ENCODE measurements at regions not wholly inside any gene's neighbourhood (a gene's known extent, or its start where the extent isn't known, plus 50 kb on each side); places are given as distances from the start of the nearest gene placed in this dataset.
"Not testable (repeated sequence)": the region's sequence is repeated elsewhere in the genome, so short reads cannot be mapped to it uniquely, and the experiment has no call there.

DNA sequence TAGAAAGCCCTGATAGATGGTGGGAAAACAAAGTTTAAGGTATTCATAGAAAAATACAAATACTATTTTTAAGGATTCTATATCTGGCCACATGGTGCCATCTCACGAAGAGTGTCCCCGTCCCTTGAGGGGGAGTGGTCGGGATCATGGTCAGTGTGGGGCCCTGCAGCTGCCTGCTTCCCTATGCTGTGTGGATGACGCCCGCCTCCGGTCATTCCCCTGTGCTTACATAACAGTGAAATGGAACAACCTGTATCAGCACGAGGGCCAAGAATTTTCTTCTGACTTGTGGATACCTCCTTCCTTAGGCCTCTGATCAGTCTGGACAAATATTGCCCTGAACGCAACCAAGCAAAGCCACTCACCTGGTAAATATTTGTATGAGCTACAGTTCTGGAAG lies 2724.1 kb upstream of the TPTE start:
- H3K4me1 Mint-ChIP-seq; POLR2A ChIA-PET; CTCF ChIA-PET; H3K27ac Mint-ChIP-seq; H3K9me3 Mint-ChIP-seq; H3K27me3 Mint-ChIP-seq; H3K36me3 Mint-ChIP-seq (ENCODE audit: low read depth); DNase-seq; H3K4me3 Mint-ChIP-seq: not testable (repeated sequence)

GRCh38 chr21:7798446-7798845 lies 2722.9 kb upstream of the TPTE start:
- H3K27me3 Mint-ChIP-seq; H3K27ac Mint-ChIP-seq; H3K36me3 Mint-ChIP-seq (ENCODE audit: low read depth); DNase-seq; POLR2A ChIA-PET; H3K4me1 Mint-ChIP-seq; H3K4me3 Mint-ChIP-seq; H3K9me3 Mint-ChIP-seq; CTCF ChIA-PET: not testable (repeated sequence)

GRCh38 chr21:7799697-7800096 lies 2721.7 kb upstream of the TPTE start:
- H3K27me3 Mint-ChIP-seq; H3K36me3 Mint-ChIP-seq (ENCODE audit: low read depth); H3K9me3 Mint-ChIP-seq; H3K4me3 Mint-ChIP-seq; DNase-seq; POLR2A ChIA-PET; CTCF ChIA-PET; H3K27ac Mint-ChIP-seq; H3K4me1 Mint-ChIP-seq: not testable (repeated sequence)

- POLR2A ChIA-PET; H3K9me3 Mint-ChIP-seq; H3K4me3 Mint-ChIP-seq; CTCF ChIA-PET; H3K27ac Mint-ChIP-seq; H3K4me1 Mint-ChIP-seq; H3K27me3 Mint-ChIP-seq; H3K36me3 Mint-ChIP-seq (ENCODE audit: low read depth); DNase-seq: not testable (repeated sequence)
Observed at GRCh38 chr21:7813475-7813874, 2707.9 kb upstream of the TPTE start.

- H3K27me3 Mint-ChIP-seq; DNase-seq; H3K36me3 Mint-ChIP-seq (ENCODE audit: low read depth); H3K27ac Mint-ChIP-seq; H3K4me3 Mint-ChIP-seq; CTCF ChIA-PET; H3K9me3 Mint-ChIP-seq; POLR2A ChIA-PET; H3K4me1 Mint-ChIP-seq: not testable (repeated sequence)
Observed at GRCh38 chr21:7817013-7817412, 2704.4 kb upstream of the TPTE start.

DNA sequence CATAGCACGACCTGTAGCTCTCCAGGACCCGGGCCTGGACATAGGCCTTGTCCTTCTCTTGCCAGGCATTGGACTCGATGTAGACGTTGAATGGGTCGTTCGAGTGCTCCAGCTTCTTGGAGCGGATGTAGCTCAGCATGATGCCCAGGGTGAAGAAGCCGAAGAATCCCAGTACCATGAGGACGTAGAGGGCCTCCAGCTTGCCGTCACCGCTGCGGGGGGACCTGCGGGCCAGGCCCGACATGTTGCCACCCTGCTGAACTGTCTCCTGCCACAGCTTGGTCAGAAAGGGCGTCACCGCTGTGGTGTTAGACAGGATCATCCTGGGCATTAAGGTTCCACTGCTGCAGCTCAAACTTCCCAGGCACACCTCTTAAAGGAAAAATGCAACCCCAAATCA lies 2702.1 kb upstream of the TPTE start:
- H3K4me1 Mint-ChIP-seq; H3K9me3 Mint-ChIP-seq; CTCF ChIA-PET; H3K36me3 Mint-ChIP-seq (ENCODE audit: low read depth); H3K4me3 Mint-ChIP-seq; H3K27ac Mint-ChIP-seq; DNase-seq; H3K27me3 Mint-ChIP-seq; POLR2A ChIA-PET: not testable (repeated sequence)

DNA sequence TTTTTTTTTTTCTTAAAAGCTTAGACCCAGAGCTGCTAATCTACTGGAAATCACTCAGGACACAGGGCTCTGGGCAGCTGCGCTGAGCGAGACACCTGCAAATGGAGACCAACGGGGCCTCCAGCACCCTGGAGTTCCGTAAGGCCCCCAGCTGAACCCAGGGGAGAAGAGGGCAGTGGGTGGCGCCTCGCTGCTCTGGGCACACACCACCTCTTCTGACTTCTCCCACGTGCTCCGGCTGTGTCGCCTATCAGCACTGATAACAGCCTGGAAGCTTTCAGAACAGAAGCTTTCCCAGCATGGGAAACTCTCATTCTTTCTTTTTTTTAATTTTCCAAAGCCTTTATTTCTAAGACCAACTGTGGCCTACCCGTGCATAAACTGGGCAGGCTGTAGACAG lies 2695.8 kb upstream of the TPTE start:
- H3K27ac Mint-ChIP-seq; POLR2A ChIA-PET; CTCF ChIA-PET; H3K4me3 Mint-ChIP-seq; H3K27me3 Mint-ChIP-seq; H3K36me3 Mint-ChIP-seq (ENCODE audit: low read depth); DNase-seq; H3K4me1 Mint-ChIP-seq; H3K9me3 Mint-ChIP-seq: not testable (repeated sequence)

DNA sequence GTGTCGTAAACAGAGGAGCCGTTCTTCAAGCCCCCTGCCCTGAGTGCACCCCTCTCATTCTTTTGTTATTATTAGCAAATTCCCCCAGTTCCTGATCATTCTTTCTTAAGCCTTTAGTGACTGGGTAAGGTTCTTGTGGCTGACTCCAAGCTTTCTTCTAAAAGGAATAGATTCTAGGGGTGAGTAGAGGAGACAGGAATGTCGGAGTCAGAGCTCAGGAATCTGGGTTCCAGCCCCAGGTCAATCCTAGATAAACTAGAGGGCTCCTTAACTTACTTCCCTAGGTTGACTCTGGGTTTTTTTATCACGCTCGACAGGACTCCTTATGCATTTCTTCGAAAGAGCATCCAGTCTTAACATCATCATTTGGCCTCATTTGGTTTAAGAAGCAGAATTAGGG lies 2695.2 kb upstream of the TPTE start:
- H3K27me3 Mint-ChIP-seq; H3K4me3 Mint-ChIP-seq; POLR2A ChIA-PET; H3K36me3 Mint-ChIP-seq (ENCODE audit: low read depth); H3K27ac Mint-ChIP-seq; CTCF ChIA-PET; DNase-seq; H3K9me3 Mint-ChIP-seq; H3K4me1 Mint-ChIP-seq: not testable (repeated sequence)

GRCh38 chr21:7828260-7828659 lies 2693.1 kb upstream of the TPTE start:
- CTCF ChIA-PET; POLR2A ChIA-PET; H3K4me3 Mint-ChIP-seq; H3K27ac Mint-ChIP-seq; H3K4me1 Mint-ChIP-seq; H3K27me3 Mint-ChIP-seq; DNase-seq; H3K36me3 Mint-ChIP-seq (ENCODE audit: low read depth); H3K9me3 Mint-ChIP-seq: not testable (repeated sequence)

DNA sequence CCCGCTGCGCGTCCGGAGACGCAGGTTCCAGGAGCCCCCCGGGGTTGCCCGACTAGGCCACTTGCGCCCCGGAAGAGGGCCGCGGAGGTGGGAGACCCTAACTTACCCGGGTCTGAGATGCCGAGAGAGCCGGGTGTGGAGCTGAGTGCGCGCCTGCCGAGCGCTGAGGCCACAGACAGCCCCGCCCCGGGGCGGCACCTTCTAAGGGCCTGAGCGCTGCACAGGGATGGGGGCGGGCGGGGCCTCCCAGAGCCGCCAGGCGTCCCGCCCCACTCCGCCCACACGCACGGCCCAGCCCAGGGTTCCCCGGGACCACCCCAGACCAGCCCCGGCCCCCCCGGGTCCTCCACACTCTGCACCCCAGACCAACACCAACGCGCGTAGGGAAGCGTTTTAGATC lies 2692.0 kb upstream of the TPTE start:
- POLR2A ChIA-PET, CTCF ChIA-PET: not testable (repeated sequence)

GRCh38 chr21:7837315-7837714 lies 2684.1 kb upstream of the TPTE start:
- H3K4me1 Mint-ChIP-seq; H3K9me3 Mint-ChIP-seq; DNase-seq; POLR2A ChIA-PET; H3K4me3 Mint-ChIP-seq; H3K36me3 Mint-ChIP-seq (ENCODE audit: low read depth); H3K27me3 Mint-ChIP-seq; CTCF ChIA-PET; H3K27ac Mint-ChIP-seq: not testable (repeated sequence)

More for the DNA sequence above, 2692.0 kb upstream of the TPTE start:
- not testable (repeated sequence) for H3K9me3 Mint-ChIP-seq; H3K27me3 Mint-ChIP-seq; H3K4me3 Mint-ChIP-seq; H3K36me3 Mint-ChIP-seq (ENCODE audit: low read depth); H3K4me1 Mint-ChIP-seq; H3K27ac Mint-ChIP-seq; DNase-seq

DNA sequence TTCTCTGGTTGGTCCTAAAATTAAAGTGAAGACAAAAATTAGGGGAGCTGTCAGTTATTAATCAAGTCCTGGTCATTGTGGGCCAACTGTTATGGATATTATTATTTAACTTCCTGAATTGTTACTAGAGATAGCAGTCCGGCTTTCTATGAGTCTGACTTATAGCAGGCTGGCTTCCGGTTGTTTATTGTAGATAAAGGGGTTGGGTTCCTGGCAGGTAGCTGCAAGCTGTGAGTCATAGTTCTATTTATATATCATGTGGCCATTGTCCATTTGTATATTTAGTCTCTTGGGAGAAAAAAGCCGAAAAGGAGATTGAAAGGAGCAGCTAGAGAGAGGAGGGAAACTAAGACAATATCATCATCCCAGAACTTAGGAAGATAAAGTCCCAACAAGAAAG lies 2668.0 kb upstream of the TPTE start:
- H3K4me1 Mint-ChIP-seq; POLR2A ChIA-PET; H3K4me3 Mint-ChIP-seq; H3K27ac Mint-ChIP-seq; H3K27me3 Mint-ChIP-seq; H3K36me3 Mint-ChIP-seq (ENCODE audit: low read depth); DNase-seq; CTCF ChIA-PET; H3K9me3 Mint-ChIP-seq: not testable (repeated sequence)

- CTCF ChIA-PET; H3K4me1 Mint-ChIP-seq; H3K36me3 Mint-ChIP-seq (ENCODE audit: low read depth); H3K9me3 Mint-ChIP-seq; POLR2A ChIA-PET; DNase-seq; H3K27me3 Mint-ChIP-seq; H3K27ac Mint-ChIP-seq; H3K4me3 Mint-ChIP-seq: not testable (repeated sequence)
Observed at GRCh38 chr21:7853836-7854235, 2667.5 kb upstream of the TPTE start.
